ENCODE measurements at regions not wholly inside any gene's neighbourhood (a gene's known extent, or its start where the extent isn't known, plus 50 kb on each side); places are given as distances from the start of the nearest gene placed in this dataset.

GRCh38 chr2:118254116-118254515, 165.8 kb downstream of the INSIG2 start:
- no peak for DNase-seq (ENCODE audit: low read depth in 2 of 3, low spot score in 2 of 3)

- DNase-seq (ENCODE audit: low read depth in 2 of 3, low spot score in 2 of 3), result no peak
Measured at GRCh38 chr2:118251427-118251826, 163.2 kb downstream of the INSIG2 start.

- no peak for DNase-seq (ENCODE audit: low read depth in 2 of 3, low spot score in 2 of 3)
Measured at GRCh38 chr2:118250463-118250862, 162.2 kb downstream of the INSIG2 start.

GRCh38 chr2:118250001-118250400, 161.7 kb downstream of the INSIG2 start:
- no peak for DNase-seq (ENCODE audit: low read depth in 2 of 3, low spot score in 2 of 3)

- no peak for DNase-seq (ENCODE audit: low read depth in 2 of 3, low spot score in 2 of 3)
Measured at GRCh38 chr2:118249531-118249930, 161.3 kb downstream of the INSIG2 start.

- no peak for DNase-seq (ENCODE audit: low read depth in 2 of 3, low spot score in 2 of 3)
Measured at GRCh38 chr2:118246726-118247125, 158.5 kb downstream of the INSIG2 start.

GRCh38 chr2:118246079-118246478, 157.8 kb downstream of the INSIG2 start:
- DNase-seq (ENCODE audit: low read depth in 2 of 3, low spot score in 2 of 3), result no peak

- no peak for DNase-seq (ENCODE audit: low read depth in 2 of 3, low spot score in 2 of 3)
Measured at GRCh38 chr2:118244686-118245085, 156.4 kb downstream of the INSIG2 start.

GRCh38 chr2:118243031-118243430, 154.8 kb downstream of the INSIG2 start:
- DNase-seq (ENCODE audit: low read depth in 2 of 3, low spot score in 2 of 3), result no peak

- no peak for DNase-seq (ENCODE audit: low read depth in 2 of 3, low spot score in 2 of 3)
Measured at GRCh38 chr2:118242216-118242615, 153.9 kb downstream of the INSIG2 start.

GRCh38 chr2:118241128-118241527, 152.9 kb downstream of the INSIG2 start:
- no peak for DNase-seq (ENCODE audit: low read depth in 2 of 3, low spot score in 2 of 3)

- DNase-seq (ENCODE audit: low read depth in 2 of 3, low spot score in 2 of 3), result no peak
Measured at GRCh38 chr2:118240276-118240675, 152.0 kb downstream of the INSIG2 start.

- DNase-seq (ENCODE audit: low read depth in 2 of 3, low spot score in 2 of 3), result no peak
Measured at GRCh38 chr2:118239284-118239683, 151.0 kb downstream of the INSIG2 start.

- DNase-seq (ENCODE audit: low read depth in 2 of 3, low spot score in 2 of 3), result no peak
Measured at GRCh38 chr2:118237451-118237850, 149.2 kb downstream of the INSIG2 start.

GRCh38 chr2:118232796-118233195, 144.5 kb downstream of the INSIG2 start:
- no peak for DNase-seq (ENCODE audit: low read depth in 2 of 3, low spot score in 2 of 3)

- no peak for DNase-seq (ENCODE audit: low read depth in 2 of 3, low spot score in 2 of 3)
Measured at GRCh38 chr2:118232391-118232790, 144.1 kb downstream of the INSIG2 start.

GRCh38 chr2:118231759-118232158, 143.5 kb downstream of the INSIG2 start:
- no peak for DNase-seq (ENCODE audit: low read depth in 2 of 3, low spot score in 2 of 3)

GRCh38 chr2:118227698-118228508, 139.6 kb downstream of the INSIG2 start:
- DNase-seq (ENCODE audit: low read depth in 2 of 3, low spot score in 2 of 3), result no peak

GRCh38 chr2:118225666-118226065, 137.4 kb downstream of the INSIG2 start:
- DNase-seq (ENCODE audit: low read depth in 2 of 3, low spot score in 2 of 3), result no peak

- DNase-seq (ENCODE audit: low read depth in 2 of 3, low spot score in 2 of 3), result no peak
Measured at GRCh38 chr2:118224895-118225311, 136.6 kb downstream of the INSIG2 start.

- DNase-seq (ENCODE audit: low read depth in 2 of 3, low spot score in 2 of 3), result peak; percentile 17 to 22 (median 18)
Measured at GRCh38 chr2:118223992-118224894, 136.0 kb downstream of the INSIG2 start.

GRCh38 chr2:118223511-118223991, 135.3 kb downstream of the INSIG2 start:
- no peak for DNase-seq (ENCODE audit: low read depth in 2 of 3, low spot score in 2 of 3)

Measured in activated CD8-positive, alpha-beta memory T cell treated with anti-CD3 and anti-CD28 coated beads for 48 hours (primary cell).